ENCODE measurements at regions not wholly inside any gene's neighbourhood (a gene's known extent, or its start where the extent isn't known, plus 50 kb on each side); places are given as distances from the start of the nearest gene placed in this dataset.

GRCh38 chr2:217091531-217091930 lies 231.7 kb upstream of the TNP1 start:
- TF ChIP-seq EP300 (IDR thresholded peaks at IDR 0.05) (no peak), POLR2A (IDR thresholded peaks at IDR 0.05) (no peak)
- TF ChIP-seq, protein P1, sequence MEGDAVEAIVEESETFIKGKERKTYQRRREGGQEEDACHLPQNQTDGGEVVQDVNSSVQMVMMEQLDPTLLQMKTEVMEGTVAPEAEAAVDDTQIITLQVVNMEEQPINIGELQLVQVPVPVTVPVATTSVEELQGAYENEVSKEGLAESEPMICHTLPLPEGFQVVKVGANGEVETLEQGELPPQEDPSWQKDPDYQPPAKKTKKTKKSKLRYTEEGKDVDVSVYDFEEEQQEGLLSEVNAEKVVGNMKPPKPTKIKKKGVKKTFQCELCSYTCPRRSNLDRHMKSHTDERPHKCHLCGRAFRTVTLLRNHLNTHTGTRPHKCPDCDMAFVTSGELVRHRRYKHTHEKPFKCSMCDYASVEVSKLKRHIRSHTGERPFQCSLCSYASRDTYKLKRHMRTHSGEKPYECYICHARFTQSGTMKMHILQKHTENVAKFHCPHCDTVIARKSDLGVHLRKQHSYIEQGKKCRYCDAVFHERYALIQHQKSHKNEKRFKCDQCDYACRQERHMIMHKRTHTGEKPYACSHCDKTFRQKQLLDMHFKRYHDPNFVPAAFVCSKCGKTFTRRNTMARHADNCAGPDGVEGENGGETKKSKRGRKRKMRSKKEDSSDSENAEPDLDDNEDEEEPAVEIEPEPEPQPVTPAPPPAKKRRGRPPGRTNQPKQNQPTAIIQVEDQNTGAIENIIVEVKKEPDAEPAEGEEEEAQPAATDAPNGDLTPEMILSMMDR (IDR thresholded peaks at IDR 0.05): no peak
